Right lobe of liver (tissue), 4 donors: ENCODE measurements at regions not wholly inside any gene's neighbourhood (a gene's known extent, or its start where the extent isn't known, plus 50 kb on each side); places are given as distances from the start of the nearest gene placed in this dataset.
"Not testable (repeated sequence)": the region's sequence is repeated elsewhere in the genome, so short reads cannot be mapped to it uniquely, and the experiment has no call there.

Source experiments
- POLR2A ChIP-seq: fragments of 450-650 bp; IDR thresholded peaks from one replicate; pipeline ENCODE4 v1.6.1; 2017; ENCODE audit warnings: antibody characterized with exemption, mild to moderate bottlenecking
- TF ChIP-seq, protein P1 (sequence below), 4 donors: fragments of 200-600 bp in 3 of 4; fragments of 450-650 bp in 1 of 4; IDR thresholded peaks; one replicate each; pipeline versions ENCODE4 v1.5.1 to v1.8.0; 2016 to 2022; ENCODE audit warnings: antibody characterized with exemption in 4 of 4, mild to moderate bottlenecking in 2 of 4
- donor health status: DM: no; HTN: no; CAD: no.
- donor health status: DM: no; HTN: no; CAD: no.
- donor health status: DM: no; HTN: yes; CAD: no.

GRCh38 chrY:6419171-6419570, 173.1 kb downstream of the TSPY2 start:
- TF ChIP-seq, protein P1, sequence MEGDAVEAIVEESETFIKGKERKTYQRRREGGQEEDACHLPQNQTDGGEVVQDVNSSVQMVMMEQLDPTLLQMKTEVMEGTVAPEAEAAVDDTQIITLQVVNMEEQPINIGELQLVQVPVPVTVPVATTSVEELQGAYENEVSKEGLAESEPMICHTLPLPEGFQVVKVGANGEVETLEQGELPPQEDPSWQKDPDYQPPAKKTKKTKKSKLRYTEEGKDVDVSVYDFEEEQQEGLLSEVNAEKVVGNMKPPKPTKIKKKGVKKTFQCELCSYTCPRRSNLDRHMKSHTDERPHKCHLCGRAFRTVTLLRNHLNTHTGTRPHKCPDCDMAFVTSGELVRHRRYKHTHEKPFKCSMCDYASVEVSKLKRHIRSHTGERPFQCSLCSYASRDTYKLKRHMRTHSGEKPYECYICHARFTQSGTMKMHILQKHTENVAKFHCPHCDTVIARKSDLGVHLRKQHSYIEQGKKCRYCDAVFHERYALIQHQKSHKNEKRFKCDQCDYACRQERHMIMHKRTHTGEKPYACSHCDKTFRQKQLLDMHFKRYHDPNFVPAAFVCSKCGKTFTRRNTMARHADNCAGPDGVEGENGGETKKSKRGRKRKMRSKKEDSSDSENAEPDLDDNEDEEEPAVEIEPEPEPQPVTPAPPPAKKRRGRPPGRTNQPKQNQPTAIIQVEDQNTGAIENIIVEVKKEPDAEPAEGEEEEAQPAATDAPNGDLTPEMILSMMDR (IDR thresholded peaks at IDR 0.05), result not testable (repeated sequence)
- not testable (repeated sequence) for TF ChIP-seq POLR2A
